Kidney epithelial cell (primary cell): ENCODE measurements at regions not wholly inside any gene's neighbourhood (a gene's known extent, or its start where the extent isn't known, plus 50 kb on each side); places are given as distances from the start of the nearest gene placed in this dataset.
"Not testable (repeated sequence)": the region's sequence is repeated elsewhere in the genome, so short reads cannot be mapped to it uniquely, and the experiment has no call there.

Source experiments
- DNase-seq: peaks from one replicate; pipeline ENCODE4 v3.0.0-alpha.2; 2010; ENCODE audit warnings: low read depth
- H3K27me3 ChIP-seq: 2 replicates; pipeline ENCODE4 v1.6.0; 2011; ENCODE audit warnings: low read length; ENCODE audit not compliant: control insufficient read depth, insufficient read depth
- H3K36me3 ChIP-seq: 2 replicates; pipeline ENCODE4 v1.5.1; 2011; ENCODE audit warnings: low read length; ENCODE audit not compliant: control insufficient read depth, insufficient read depth
- H3K4me3 ChIP-seq: 2 replicates; pipeline ENCODE4 v1.5.1; 2011; ENCODE audit warnings: low read depth, mild to moderate bottlenecking, control low read depth, low read length
- CTCF ChIP-seq: IDR thresholded peaks from 2 replicates; pipeline ENCODE4 v1.5.1; 2011; ENCODE audit warnings: mild to moderate bottlenecking, moderate library complexity, low read length, control low read depth, inconsistent platforms; ENCODE audit not compliant: insufficient read depth, poor library complexity, severe bottlenecking

DNA sequence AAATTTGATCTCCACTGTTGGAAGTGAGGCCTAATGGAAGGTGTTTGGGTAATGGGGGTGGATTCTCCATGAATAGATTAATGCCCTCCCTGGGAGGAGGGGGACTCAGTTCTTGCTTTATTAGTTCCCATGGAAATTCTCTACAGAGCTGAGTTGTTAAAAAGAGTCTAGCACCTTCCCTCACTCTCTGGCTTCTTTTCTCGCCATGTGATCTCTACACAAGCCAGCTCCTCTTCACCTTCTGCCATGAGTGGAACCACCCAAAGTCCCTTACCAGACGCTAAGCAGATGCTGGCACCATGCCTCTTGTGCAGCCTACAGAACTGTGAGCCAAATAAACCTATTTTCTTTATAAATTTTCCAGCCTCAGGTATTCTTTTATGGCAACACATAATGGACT is 465.8 kb upstream of the ANO5 start:
- TF ChIP-seq CTCF: no peak
- Histone ChIP-seq H3K36me3 (no peaks in the 10 kb centered on the region), H3K27me3 (no peaks in the 10 kb centered on the region), H3K4me3 (no peak overlapping the region)
- DNase-seq: no peak

- H3K36me3 ChIP-seq: no peaks in the 10 kb centered on the region
- no peak for TF ChIP-seq CTCF
- H3K4me3 ChIP-seq: no peak overlapping the region
- DNase-seq: no peak
- H3K27me3 ChIP-seq: no peaks in the 10 kb centered on the region
Measured at GRCh38 chr11:21736404-21736803, 456.5 kb upstream of the ANO5 start.

GRCh38 chr11:21752475-21753243 is 440.2 kb upstream of the ANO5 start:
- H3K4me3 ChIP-seq, DNase-seq, H3K36me3 ChIP-seq, H3K27me3 ChIP-seq: not testable (repeated sequence)

DNA sequence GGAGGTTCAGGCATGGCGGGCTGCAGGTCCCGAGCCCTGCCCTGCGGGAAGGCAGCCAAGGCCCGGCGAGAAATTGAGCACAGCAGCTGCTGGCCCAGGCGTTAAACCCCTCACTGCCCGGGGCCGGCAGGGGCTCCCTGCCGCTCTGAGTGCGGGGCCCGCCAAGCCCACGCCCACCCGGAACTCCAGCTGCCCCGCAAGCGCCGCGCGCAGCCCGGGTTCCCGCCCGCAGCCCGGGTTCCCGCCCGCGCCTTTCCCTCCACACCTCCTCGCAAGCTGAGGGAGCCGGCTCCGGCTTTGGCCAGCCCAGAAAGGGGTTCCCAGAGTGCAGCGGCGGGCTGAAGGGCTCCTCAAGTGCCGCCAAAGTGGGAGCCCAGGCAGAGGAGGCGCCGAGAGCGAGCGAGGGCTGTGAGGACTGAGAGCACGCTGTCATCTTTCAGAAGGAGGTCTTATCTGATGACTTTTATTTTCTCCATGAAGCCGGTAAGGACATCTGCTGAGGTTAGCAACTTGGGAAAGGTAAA is 439.6 kb upstream of the ANO5 start:
- not testable (repeated sequence) for H3K36me3 ChIP-seq, H3K27me3 ChIP-seq, H3K4me3 ChIP-seq, DNase-seq

DNA sequence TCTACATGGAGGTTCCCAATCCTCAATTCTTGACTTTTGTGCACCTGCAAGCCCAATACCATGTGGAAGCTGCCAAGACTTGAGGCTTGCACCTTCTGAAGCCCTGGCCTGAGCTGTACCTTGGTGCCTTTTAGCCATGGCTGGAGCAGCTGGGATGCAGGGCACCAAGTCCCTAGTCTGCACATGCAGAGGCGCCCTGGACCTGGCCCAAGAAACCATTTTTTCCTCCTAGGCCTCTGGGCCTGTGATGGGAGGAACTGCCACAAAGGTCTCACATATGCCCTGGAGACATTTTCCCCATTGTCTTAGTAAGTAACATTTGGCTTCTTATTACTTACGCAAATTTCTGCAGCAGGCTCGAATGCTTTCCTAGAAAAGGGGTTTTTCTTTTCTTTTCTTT is 431.9 kb upstream of the ANO5 start:
- no peak for TF ChIP-seq CTCF
- DNase-seq: no peak
- no peaks in the 10 kb centered on the region for H3K27me3 ChIP-seq
- H3K36me3 ChIP-seq: no peaks in the 10 kb centered on the region
- no peak overlapping the region for H3K4me3 ChIP-seq

DNA sequence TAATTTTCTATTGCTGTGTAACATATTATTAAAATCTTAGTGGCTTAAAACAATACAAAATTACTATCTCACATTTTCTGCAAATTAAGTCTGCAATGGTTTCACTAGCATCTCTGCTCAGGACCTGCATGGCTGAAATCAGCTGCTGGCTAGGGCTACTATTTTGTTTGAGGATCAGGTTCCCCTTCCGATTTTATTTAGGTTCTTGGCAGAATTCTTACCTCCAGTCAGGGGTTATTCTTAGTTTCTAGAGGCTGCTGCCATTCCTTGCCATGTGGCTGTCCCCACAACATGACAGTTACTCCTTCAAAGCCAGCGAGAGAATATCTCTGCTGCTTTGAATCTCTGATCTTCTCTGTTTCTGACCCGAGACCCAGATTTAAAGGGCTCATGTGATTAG is 424.5 kb upstream of the ANO5 start:
- Histone ChIP-seq H3K36me3 (no peaks in the 10 kb centered on the region), H3K4me3 (no peak overlapping the region), H3K27me3 (no peaks in the 10 kb centered on the region)
- TF ChIP-seq CTCF: no peak
- DNase-seq: no peak

GRCh38 chr11:21769188-21769587 is 423.7 kb upstream of the ANO5 start:
- Histone ChIP-seq H3K27me3 (no peaks in the 10 kb centered on the region), H3K4me3 (no peak overlapping the region), H3K36me3 (no peaks in the 10 kb centered on the region)
- no peak for TF ChIP-seq CTCF
- no peak for DNase-seq
